Spleen (tissue), 7 donors: ENCODE measurements at regions not wholly inside any gene's neighbourhood (a gene's known extent, or its start where the extent isn't known, plus 50 kb on each side); places are given as distances from the start of the nearest gene placed in this dataset.

ENCODE experiments used
- CTCF ChIP-seq, 11 experiments: fragments of 200-600 bp in 7 of 11; fragments of 450-650 bp in 4 of 11; sonication (generic) in 4 of 11; IDR thresholded peaks in 8 of 11; conservative IDR thresholded peaks in 3 of 11; 1 replicate in 7 of 11; 2 replicates in 4 of 11; pipeline versions ENCODE4 v1.4.0 to v1.8.0; 2016 to 2021; ENCODE audit warnings: antibody characterized with exemption in 11 of 11, inconsistent platforms in 4 of 11, mild to moderate bottlenecking in 1 of 11
- POLR2A ChIP-seq, 3 donors: fragments of 450-650 bp; IDR thresholded peaks; one replicate each; pipeline ENCODE4 v1.5.1; 2017; ENCODE audit warnings: antibody characterized with exemption in 3 of 3, mild to moderate bottlenecking in 1 of 3
- POLR2AphosphoS5 ChIP-seq, 3 donors: sonication (generic); formaldehyde crosslinking; IDR thresholded peaks; one replicate each; pipeline ENCODE4 v1.5.1; 2017; ENCODE audit warnings: antibody characterized with exemption in 3 of 3
- donor health status: DM: no; HTN: no; CAD: no; lungs with moderate emphysema.
- donor health status: DM: no; HTN: no; CAD: no.
- donor health status: DM: no; HTN: no; CAD: no.

DNA sequence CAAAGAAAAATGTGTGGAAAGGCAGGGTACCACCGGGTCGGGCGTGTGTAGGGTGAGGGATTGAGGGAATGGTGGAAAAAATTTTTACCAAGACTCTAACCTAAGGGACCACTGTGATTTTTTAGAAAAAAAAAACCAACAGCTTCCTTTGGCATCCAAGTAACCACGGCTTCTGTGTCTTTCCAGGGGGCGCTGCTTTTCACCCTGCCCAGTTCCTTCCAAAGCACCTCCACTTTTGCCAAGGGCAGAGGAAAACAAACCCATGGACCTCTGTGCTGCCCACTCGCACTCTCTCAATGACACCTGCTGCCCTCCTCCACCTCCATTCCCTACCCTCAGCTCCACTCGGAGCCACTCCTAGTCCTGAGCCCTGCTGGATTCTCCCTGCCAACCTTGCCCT is 381.0 kb downstream of the ENC1 start:
- no peak for TF ChIP-seq CTCF (IDR thresholded peaks at IDR 0.05 in 8 of 11, conservative IDR thresholded peaks at IDR 0.05 in 3 of 11)
- no peak for TF ChIP-seq POLR2A (IDR thresholded peaks at IDR 0.05)
- TF ChIP-seq POLR2AphosphoS5 (IDR thresholded peaks at IDR 0.05): no peak
